ENCODE measurements at regions not wholly inside any gene's neighbourhood (a gene's known extent, or its start where the extent isn't known, plus 50 kb on each side); places are given as distances from the start of the nearest gene placed in this dataset.
A peak's percentile ranks its signal among the peaks of the same experiment; 100 is the strongest.
"Not testable (repeated sequence)": the region's sequence is repeated elsewhere in the genome, so short reads cannot be mapped to it uniquely, and the experiment has no call there.

DNA sequence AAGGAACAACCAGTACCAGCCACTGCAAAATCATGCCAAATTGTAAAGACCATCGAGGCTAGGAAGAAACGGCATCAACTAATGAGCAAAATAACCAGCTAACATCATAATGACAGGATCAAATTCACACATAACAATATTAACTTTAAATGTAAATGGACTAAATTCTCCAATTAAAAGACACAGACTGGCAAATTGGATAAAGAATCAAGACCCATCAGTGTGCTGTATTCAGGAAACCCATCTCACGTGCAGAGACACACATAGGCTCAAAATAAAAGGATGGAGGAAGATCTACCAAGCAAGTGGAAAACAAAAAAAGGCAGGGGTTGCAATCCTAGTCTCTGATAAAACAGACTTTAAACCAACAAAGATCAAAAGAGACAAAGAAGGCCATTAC, 97.6 kb downstream of the GPX5 start:
- not testable (repeated sequence) for DNase-seq

DNA sequence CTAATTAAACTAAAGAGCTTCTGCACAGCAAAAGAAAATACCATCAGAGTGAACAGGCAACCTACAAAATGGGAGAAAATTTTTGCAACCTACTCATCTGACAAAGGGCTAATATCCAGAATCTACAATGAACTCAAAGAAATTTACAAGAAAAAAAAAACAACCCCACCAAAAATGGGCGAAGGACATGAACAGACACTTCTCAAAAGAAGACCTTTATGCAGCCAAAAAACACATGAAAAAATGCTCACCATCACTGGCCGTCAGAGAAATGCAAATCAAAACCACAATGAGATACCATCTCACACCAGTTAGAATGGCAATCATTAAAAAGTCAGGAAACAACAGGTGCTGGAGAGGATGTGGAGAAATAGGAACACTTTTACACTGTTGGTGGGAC, 100.7 kb downstream of the GPX5 start:
- not testable (repeated sequence) for DNase-seq

DNA sequence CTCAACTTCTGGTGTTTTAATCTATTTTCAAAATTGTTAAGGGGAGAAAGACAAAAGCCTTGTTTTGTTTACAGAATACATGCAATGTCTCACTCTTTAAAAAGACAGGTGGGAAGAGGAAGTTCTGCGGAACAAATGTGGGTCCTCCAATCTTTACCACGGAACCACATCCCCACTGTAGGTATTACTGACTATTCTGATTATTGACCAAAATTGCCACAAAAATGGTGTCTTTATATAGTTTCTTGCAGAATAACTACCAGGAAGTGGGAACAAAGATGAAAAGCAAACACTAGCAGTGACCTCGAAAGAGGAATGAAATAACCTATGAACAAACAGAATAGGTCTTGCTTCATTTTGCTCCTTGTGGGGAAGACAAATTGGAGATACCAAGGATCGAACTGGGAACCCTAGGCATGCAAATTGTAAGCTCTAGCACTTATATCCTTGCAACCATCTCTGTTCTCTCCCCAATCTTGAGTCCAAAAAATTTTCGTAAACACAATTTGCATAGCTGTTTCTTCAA, 106.7 kb downstream of the GPX5 start:
- DNase-seq = no peak

DNA sequence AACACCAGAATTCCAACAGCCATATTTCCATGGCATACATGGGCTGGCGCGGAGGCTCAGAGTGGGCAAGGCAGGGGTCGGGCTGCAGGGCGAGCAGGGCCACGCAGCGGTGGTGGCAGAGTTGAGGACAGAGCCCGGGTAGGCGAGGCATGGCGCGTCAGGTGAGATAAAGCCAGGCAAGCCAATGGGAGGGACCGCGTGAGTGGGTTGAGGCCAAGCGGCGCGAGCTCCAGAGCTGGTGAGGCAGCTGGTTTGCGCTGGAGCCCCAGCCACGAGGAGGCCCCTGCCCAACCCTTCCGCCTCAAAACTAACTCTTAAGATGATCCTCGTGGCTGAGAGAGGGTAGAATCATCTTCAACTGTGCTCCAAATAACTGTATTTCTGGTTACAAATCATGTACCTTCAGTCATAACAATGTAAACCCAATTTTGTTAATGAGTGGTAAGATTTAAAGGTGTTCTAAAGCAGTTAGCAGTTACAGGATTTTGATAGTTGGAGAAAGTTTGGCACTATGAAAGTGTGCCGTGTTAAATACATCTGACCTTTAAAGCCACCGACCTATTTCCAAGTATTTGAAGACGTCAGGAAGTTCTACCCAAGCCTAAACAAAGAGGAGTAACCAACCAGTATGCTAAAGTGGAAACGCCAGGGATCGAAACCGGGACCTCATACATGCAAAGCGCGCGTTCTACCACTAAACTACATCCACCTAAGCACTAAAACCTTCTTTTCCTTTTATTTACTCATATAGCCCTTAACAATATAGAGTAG, 107.9 kb downstream of the GPX5 start:
- no peak for DNase-seq

DNA sequence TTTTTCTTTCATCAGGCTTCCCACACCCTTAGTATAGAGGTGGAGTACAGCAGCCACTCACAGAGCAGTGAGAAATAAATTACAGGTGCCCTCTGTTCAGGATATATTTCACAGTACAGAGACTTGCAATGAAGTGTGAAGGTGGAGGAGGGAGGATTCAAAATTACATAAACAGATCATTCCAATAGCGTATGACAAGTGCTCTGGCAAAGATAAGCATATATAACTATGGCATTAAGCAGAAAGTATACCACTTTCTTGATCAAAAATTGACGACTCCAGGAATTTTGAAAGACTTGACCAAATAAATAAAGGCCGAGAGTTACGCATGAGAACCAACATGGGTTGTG, 108.7 kb downstream of the GPX5 start:
- DNase-seq = no peak

DNA sequence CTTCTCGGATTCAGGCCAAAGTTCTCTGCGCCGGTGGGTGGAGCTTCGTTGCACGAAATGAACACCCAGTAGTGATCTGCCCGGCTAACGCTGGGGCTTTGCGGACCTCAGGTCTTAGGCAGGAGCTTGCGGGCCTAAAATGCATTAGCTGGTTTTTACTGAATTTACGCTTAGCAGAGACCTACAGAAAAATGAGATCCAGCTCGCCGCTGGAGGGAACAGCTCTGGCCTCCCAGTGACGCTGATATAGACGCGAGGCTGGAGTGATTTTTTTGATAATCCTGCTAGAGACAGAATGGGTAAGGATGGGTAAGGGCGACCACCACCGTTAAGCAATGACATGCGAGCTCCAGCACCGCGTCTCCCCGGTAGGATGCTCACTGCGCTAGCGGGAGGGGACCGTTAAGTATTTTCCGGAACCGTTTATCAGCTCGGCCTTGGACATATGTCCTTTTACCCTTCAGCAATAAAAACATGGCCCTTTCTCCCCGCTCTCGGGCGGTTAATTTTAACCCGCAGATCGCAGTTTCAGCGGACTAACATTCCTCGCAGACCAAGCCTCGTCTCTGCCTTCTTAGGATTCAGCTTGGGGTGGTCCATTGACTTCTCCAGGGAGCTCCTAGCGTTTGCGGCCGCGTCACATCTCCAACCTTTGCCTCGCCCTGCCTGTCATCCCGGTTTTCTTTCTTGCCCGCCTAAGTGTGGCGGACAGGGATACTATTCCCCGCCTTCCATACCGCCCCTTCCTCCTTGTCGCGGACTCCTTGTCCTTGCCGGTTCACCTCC, 109.3 kb downstream of the GPX5 start:
- peak; percentile 59 for DNase-seq

DNA sequence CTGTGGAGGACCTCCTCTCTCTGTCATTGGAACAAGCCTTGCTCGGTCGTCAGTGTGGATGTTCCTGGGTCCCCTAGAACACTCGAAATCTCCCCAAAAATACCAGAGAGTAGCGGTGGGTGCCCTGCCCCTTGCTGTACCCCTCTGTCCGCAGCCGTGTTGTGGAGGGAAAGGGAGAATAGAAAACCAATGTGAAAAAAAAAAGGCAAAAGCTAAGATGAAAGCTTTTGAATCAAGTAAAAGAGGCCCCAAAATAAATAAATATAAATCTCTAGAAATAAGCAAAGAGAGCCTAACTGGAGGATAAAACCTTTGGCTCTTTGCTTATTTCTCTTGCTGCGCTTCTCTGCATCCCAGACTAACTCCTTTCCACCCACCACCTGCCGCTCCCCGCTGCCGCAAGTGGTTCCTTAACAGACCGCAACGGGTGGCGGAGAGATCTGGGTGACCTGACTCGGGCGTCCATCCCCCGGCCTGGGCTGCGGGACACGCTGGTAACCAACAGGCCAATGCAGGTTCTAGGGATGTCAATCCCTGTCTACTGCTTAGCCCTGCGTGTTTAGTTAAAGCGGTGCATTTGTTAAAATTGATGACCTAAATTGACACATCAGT, 110.0 kb downstream of the GPX5 start:
- no peak for DNase-seq

DNA sequence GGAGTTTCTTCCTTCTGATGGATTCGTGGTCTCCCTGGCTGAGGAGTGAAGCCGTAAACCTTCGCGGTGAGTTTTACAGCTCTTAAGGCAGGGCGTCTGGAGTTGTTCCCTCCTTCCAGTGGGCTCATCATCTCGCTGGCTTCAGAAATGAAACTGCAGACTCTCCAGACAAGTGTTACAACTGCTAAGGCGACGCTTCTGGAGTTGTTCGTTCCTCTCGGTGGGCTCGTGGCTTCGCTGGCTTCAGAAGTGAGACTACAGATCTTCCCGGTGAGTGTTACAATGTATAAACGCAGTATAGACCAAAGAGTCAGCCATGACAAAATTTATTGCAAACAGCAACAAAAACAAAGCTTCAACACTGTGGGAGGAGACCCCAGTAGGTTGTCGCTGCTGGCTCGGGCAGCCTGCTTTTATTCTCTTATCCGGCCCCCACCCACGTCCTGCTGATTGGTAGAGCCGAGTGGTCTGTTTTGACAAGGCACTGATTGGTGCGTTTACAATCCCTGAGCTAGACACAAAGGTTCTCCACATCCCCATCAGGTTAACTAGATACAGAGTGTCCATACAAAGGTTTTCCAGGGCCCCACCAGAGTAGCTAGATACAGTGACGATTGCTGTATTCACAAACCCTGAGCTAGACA, 113.2 kb downstream of the GPX5 start:
- no peak for DNase-seq

DNA sequence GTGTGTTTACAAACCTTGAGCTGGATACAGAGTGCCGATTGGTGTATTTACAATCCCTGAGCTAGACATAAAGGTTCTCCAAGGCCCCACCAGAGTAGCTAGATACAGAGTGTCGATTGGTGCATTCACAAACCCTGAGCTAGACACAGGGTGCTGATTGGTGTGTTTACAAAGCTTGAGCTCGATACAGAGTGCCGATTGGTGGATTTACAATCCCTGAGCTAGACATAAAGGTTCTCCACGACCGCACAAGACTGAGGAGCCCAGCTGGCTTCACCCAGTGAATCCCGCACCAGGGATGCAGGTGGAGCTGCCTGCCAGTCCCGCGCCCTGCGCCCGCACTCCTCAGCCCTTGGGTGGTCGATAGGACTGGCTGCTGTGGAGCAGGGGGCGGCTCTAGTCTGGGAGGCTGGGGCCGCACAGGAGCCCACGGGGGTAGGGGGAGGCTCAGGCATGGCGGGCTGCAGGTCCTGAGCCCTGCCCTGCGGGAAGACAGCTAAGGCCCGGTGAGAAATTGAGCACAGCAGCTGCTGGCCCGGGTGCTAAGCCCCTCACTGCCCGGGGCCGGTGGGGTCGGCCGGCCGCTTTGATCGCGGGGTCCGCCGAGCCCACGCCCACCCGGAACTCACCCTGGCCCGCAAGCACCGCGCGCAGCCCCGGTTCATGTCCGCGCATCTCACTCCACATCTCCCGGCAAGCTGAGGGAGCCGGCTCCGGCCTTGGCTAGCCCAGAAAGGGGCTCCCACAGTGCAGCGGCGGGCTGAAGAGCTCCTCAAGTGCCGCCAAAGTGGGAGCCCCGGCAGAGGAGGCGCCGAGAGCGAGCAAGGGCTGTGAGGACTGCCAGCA, 114.0 kb downstream of the GPX5 start:
- DNase-seq = not testable (repeated sequence)

DNA sequence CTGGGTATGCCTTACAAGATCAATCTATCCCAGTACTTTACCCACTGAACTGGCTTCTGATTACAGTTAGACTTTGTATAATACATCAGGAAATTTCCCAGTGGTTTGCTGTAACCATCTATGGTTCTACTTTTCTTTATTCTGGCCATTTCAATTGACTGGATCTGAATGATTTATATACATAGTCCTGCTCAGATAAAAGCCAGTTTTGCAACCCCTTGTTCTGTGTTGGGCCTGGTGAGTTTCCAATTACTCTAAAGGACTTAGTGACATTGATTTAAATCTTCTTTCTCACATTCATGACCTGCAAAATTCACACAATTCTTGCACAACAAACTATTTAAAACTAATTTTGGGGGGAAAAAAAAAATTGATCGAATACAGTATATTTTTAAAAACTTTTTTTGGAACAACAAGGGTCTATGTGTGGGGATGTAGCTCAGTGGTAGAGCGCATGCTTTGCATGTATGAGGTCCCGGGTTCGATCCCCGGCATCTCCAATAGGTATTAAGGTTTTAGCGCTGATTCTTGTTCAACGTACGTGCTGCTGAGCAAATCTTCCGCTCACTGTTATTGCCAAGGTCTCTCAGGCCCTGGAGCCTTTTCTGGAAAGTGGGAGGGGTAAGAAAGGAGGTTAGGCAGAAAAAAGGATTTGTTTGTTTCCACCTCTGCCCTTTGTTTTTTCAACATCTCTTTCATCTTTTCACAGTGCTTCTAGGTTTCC, 117.5 kb downstream of the GPX5 start:
- peak; percentile 59 for DNase-seq

DNA sequence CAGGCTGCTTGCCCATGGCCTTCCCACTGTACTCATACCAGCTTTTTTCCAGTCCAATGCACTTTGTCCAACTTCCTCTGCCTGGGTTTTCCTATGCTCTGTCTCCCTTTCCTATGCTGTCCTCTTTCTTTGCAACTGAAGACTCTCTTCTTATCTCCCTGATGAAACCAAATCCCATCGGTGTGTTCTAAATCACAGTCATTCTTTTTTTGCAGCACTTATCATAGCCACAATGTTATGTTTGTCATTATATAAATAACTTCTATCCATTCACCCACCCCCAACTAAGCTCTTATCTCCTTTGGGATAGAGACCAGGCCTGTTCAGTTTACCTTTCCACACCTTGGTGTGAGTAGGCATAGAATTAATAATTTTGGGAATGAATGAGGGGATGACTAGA, 121.0 kb downstream of the GPX5 start:
- no peak for DNase-seq

DNA sequence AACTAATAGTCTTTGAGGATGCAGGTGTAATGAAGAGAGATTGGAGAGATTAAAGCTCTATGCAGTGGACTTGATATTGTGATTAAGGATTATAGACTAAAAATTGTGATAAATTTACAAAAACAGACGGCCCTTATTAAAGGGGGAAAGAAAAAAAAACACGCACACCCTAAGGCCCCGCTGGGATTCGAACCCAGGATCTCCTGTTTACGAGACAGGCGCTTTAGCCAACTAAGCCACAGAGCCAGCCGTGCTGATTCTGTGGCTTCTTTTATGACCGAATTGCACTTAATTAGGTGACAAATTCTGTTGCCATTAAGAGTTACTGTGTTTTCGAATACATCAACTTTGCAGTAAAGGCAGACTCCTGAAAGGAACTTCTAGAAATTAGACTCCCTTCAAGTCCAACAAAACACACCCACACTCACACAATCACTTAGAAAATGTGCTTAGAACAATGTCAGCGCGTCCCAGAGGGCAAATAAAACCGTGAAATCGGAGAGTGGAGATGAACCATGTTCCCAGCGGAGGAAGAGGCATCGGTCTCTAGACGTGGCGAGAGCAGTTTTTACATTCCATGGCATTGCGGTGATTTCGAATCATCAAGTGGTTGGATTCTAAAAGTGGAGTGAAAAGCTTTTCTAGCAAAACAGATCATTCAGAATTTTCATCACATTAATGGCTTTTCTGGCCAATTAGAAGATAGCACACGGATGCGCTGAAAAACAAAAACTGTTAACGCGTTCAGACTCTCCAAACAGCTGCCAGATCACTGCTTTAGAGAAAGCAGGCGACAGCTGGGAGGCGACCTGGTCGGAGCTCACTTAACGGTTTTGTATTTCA, 122.6 kb downstream of the GPX5 start:
- peak; percentile 94 for DNase-seq

DNA sequence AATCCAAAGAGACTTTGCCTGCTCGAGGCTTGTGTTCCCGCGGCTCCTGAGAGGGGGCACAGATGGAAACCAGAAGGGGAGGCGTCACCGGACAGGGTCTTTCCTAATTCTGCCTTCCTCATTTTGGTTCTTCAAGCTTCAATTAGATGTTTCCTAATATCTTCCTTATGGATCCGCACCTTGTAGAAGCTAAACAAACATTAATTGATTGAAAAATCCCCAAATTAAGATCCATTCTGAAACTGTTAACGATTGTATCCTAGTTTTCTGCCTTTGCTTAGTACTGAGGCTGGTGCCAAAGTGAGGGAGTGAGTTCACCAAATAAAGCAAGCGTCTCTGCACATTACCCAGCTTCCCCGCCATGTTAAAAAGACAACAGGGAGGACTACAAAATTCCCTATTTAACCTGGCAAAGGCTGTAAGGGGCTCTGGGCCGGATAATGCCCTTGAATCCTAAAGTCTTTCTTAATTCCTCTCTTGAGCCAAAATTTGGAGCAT, 123.2 kb downstream of the GPX5 start:
- DNase-seq = no peak

DNA sequence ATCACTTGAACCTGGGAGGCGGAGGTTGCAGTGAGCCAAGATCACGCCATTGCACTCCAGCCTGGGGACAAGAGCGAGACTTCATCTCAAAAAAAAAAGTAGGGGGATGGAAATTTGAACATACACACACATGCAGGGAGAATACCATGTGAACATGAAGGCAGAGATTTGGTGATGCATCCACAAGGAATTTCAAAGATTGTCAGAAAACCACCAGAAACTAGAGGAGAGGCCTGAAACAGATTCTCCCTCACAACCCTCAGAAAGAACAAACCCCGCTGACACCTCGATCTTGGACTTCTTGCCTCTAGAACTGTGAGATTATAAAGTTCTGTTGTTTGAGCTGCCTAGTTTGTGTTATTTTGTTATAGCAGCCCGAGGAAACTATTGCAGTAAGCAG, 125.5 kb downstream of the GPX5 start:
- no peak for DNase-seq

DNA sequence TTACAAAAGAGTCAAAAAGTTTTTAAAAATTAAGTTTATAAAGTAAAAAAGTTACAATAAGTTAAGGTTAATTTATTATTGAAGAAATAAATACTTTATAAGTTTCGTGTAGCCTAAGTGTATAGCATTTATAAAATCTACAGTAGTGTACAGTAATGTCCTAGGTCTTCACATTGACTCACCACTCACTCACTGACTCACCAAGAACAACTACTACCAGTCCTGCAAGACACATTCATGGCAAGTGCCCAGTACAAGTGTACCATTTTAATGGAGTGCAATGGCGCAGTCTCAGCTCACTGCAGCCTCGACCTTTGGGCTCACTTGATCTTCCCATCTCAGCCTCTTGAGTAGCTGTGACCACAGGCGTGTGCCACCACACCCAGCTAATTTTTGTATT, 128.2 kb downstream of the GPX5 start:
- no peak for DNase-seq

DNA sequence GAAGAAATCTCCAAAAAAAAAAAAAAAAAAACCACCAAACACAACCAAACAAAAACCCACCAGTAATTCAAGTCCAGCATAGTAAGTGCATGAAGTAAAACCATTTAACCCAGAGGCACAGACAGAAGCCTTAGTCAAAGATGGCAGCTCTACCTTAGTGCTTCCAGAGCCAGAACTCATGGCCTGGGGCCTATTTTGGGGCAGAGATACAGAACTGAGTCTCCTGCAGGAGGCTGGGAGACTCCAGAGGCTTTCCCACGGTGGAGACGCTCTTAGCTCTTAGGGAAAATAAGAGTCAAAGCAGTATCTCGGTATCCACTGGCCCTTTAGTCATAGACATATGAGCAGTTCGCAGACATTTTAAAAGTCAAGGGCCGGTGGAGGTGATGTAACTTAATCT, 129.5 kb downstream of the GPX5 start:
- DNase-seq = no peak

DNA sequence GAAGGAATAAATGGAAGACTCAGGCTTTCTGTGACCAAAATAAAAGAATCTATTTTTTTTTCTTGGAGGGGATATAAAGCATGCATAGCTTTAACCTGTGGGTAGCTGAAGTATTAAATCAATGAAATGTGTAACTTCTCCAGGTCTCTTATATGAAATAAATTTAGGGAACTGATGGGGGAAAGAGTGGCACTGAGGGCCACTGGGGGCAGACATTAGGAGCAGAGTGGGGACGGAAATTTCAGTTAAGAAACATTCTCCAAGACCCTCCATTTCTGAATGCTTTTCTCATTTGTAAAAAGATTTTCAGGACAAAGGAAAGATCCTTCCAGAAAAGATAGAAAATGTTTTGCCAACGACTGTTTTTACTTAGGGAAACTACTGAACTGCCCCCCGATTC, 131.0 kb downstream of the GPX5 start:
- DNase-seq = no peak

DNA sequence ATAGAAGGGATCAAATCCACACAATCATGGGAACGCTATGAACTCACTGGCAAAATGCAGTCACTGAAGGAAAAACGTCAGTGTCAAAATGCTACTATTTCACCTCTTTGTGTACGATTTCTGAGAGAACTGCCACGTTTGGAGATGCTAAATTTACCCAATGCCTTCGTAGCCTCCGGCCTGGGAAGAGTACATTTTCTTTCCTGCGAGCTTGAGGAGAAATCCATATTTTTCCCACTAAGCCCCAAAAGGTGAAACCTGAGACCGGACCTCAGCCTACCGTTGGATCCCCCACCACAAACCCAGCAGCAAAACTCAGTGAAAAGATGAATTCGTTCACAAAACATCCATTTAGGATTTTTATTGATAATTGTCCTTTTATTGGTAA, 131.7 kb downstream of the GPX5 start:
- peak; percentile 49 for DNase-seq

DNA sequence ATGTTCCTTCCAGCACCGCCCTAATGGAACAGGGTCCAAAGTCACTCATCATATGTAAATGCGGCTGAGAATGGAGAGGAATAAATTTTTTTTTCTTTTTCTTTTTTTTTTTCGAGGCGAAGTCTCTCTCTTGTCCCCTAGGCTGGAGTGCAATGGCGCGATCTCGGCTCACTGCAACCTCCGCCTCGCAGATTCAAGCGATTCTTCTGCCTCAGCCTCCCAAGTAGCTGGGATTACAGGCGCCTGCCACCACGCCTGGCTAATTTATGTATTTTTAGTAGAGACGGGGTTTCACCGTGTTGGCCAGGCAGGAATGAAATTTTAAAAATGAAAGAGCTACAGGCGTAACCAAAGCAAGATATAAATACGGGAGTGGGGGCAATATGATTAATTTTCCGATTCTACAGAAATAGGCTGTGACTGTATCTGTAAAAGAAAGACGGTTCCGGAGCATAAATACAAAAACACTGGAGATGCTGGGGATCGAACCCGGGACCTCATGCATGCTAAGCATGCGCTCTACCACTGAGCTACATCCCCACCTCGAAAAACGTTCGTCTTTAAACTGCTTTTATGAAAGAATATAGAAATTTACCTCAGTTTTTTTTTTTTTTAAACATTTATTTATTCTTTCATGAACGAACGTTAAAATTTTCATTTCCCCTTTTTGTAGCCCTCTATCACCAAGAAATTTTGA, 132.2 kb downstream of the GPX5 start:
- peak; percentile 89 for DNase-seq
